DMS79 (cell line): ENCODE measurements at regions not wholly inside any gene's neighbourhood (a gene's known extent, or its start where the extent isn't known, plus 50 kb on each side); places are given as distances from the start of the nearest gene placed in this dataset.

ENCODE experiments used
- DNase-seq: peaks from one replicate; lab custom pipeline; 2025; lab: John Stamatoyannopoulos, UW

DNA sequence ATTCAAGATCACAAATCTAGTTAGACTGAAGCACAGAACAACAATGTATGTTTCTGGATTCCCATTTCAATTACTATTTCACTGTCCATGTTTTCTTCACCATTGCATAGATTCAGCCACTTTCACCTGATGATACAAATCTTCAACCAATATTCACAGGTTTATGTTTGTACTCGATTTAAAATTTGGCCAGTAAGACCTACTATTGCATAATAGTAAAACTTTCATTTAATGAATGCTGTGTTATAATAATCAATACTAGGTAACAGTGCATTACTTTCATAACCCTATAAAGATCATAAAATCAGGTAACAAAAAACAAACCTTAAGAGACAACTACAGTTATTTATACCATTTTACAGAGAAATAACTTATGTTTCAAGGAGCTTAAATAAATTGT is 2209.1 kb downstream of the ARAP2 start:
- DNase-seq: no peak

DNA sequence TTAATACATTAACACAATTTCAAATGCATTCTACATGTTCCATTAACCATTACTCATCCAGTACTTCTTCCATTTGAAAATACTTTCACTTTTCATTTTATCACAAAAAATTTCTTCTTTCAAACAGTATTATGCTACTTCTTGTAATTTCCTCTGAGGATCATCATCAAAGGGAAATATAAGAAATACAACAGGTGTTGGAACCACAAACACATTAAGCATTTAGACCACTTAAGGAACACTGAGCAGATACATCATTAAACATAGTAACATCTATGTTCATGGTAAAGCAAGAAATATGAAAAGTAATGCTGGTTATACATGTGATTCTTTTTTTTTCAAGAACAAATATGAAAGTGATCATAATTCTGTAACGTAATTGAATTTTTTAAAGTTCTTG is 2207.0 kb downstream of the ARAP2 start:
- DNase-seq: no peak

DNA sequence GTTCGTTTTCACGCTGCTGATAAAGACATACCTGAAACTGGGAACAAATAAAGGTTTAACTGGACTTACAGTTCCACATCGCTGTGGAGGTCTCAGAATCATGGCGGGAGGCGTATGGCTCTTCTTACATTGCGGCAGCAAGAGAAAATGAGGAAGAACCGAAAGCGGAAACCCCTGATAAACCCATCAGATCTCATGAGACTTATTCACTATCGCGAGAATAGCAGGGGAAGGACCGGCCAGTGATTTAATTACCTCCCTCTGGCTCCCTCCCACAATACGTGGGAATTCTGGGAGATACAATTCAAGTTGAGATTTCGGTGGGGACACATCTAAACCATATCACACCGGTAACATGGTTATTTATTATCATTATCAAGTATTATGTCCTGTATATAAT is 2204.5 kb downstream of the ARAP2 start:
- DNase-seq: no peak

DNA sequence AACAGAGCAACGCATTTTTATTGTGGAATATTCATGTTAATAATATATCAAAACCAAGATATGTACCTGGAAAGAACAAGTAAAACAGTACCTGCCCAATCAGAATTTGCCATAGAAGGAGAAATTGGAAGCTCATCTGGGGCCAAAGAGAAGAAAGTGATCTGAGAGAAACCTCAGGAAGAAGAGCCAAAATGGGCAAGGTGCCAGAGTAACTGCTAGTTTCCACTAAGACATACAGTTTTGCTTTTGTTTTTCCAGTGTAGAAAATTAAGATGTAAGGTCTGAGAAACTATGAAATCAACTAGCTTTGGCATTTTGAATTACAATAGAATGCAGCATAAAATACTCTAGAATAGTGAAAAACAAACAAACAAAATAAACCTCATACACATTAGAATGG is 2201.2 kb downstream of the ARAP2 start:
- no peak for DNase-seq

GRCh38 chr4:34046580-34046979 is 2197.7 kb downstream of the ARAP2 start:
- no peak for DNase-seq

DNA sequence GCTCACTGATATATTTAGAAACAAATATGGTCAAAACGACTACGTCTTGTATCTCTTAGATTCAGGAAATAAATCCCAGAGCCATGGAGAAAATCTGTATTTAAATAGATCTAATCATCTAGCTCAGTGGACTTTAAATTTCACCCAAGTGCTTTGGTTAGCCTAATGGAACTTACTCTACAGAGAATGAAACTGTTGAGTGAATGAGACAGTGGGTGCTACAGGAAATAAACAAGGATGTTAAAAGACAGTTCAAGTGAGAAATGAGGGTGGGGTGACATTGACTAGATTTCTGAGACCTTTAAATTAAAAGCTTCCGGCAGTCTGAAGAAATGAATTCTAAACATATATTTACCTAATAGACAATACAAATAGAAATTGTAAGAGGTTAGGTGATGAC is 2197.0 kb downstream of the ARAP2 start:
- DNase-seq: no peak

DNA sequence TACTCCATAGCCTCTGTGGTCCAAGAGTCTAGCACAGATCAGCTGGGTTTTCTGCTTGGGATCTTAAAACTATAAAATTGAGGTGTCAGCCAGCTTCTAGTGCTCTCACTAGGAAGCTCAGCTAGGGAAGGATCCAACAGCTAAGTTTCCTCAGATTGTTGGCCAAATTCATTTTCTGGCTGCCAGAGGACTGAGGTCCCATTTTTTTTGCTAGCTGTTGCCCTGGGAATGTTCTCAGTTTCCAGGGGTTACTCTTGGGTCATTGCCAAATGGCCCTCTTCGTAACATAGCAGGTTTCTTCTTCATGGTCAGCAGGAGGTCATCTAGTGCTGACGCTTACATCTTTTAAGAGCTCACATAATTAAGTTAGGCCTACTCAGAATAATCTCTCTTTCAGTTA is 2178.2 kb downstream of the ARAP2 start:
- no peak for DNase-seq

DNA sequence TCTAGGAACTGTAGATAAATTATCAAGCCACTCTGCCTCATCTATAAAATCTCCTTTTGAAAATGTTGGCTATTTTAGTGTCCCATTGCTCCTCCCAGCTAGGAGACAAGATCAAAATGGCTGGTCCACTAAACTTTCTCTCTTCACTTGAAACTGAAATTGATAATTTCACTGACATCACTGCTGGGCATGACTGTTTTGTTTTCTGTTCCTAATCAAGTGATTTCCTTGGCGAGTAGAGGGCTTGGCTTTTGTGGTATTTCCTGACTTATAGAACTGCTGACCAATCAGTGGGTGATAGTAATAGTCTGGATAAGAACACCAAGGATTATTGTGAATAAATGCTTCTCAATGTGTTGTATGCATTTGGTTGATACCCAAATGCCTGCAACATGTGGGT is 2152.9 kb downstream of the ARAP2 start:
- no peak for DNase-seq

DNA sequence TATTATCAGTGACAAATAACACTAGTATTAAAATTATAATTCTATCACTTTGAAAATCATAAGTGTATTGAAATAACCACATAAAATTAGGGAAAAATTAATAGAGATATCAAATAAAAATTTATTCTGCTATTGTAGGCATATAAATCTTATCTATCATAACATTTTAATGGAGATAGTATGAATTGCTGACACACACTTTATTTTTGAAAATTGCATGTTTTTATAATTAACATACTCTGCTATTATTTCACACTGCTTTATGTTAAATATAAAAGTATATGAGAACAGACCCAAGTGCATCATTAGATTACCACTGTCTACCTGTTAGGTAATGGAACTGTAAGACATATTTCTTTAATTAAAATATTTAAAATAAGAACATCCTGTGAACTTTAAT is 2150.2 kb downstream of the ARAP2 start:
- no peak for DNase-seq

GRCh38 chr4:34105311-34105710 is 2139.0 kb downstream of the ARAP2 start:
- DNase-seq: no peak

DNA sequence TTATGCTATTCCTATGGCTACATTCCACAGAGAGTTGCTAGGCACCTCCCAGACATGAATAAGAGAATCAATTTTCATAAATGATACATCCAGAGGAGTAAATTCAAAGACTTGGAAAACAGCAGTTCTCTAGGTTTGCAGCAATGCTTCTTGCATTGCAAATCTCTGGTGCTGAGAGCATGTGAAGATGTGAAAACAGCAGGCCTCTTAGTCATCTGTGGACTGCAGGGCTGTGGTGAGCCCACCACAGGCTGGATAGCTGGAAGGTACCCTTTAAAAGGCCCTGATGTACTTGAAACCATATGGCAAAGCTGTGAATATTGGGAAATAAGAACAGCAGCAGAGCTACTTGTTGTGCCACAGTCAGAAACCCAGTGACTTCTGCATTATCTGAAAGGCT is 2135.9 kb downstream of the ARAP2 start:
- DNase-seq: no peak

- no peak for DNase-seq
Measured at GRCh38 chr4:34112573-34112972, 2131.7 kb downstream of the ARAP2 start.

DNA sequence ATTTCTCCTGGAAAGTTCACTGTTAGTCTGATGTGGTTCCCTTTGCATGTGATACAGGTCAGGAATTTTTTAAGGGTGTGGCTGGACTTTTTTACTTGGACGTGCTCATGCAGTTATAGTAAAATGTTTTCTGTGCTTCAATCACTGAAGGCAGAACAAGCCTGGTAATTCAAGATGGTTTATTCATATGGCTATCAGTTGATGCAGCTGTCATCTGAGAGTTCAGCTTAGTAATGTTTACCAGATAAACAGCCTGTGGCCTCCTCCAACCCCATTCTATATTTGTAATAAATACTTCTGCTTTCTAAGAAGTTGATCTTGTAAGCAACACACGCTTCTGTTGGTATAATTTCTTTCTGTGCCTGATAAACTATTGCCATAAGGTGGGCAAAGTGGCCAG is 2105.9 kb downstream of the ARAP2 start:
- no peak for DNase-seq

- no peak for DNase-seq
Measured at GRCh38 chr4:34139346-34139745, 2105.0 kb downstream of the ARAP2 start.

DNA sequence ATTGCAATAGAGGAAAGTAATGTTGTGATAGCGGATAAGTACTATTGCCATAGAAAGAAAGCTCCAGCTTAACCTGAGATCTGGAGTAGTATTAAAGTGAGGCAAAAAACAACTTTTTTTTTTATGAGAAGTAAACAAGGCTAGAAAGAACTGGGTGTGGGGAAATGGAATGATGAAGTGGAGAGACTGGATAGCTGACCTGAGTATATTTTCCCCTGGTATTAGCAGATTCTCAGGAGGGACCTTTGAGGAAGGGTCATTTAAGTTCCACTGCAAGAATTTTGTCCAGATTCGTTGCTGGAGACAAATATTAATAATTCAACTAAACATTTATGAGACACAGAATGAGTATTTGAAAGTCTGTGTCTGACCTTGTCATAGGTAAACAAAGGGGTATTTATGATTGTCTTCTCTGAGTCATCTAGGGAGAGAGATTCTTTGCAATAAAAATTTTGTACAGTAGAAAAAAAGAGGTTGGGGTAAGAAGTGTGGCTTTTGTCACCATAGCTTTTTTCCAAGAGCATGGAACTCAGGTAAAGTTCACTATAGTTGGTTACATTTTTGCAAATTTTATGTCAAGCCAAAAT is 2095.9 kb downstream of the ARAP2 start:
- DNase-seq: no peak

GRCh38 chr4:34157547-34157946 is 2086.8 kb downstream of the ARAP2 start:
- no peak for DNase-seq

DNA sequence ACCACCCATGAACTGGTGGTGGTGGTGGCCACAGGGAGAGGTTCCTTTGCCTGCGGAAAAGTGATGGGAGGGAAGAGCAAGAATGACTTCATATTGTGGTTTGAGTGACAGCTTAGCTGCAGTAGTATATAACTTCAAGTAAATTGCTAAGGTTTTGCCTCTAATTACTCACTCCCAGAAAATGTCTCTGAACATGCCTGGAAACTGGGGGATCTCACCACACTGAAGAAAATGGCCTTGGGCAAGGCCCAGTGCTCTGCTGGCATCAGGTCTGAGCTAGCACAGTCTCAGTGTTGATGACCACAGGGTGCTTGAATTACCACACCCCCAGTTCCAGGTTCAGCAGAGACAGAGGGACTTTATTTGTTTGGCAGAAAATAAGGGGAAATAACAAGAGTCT is 2085.4 kb downstream of the ARAP2 start:
- no peak for DNase-seq

DNA sequence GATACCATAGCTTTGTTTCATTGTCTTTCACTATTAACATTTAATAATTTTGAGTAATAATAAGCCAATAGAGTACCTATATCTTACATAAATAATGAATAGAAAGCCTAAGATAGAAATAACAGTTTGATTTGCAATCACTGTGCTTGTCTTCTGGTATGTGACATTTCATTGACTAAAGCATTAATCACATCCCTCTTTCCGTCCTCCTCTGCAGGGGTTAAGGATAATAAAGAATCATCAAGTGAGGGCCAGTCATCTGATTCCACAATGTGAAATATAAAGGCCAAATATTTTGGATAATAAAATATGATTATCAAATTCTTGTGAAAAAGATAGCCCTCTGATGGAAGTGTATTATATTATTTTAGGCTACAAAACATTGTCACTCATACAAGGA is 2073.4 kb downstream of the ARAP2 start:
- DNase-seq: no peak

DNA sequence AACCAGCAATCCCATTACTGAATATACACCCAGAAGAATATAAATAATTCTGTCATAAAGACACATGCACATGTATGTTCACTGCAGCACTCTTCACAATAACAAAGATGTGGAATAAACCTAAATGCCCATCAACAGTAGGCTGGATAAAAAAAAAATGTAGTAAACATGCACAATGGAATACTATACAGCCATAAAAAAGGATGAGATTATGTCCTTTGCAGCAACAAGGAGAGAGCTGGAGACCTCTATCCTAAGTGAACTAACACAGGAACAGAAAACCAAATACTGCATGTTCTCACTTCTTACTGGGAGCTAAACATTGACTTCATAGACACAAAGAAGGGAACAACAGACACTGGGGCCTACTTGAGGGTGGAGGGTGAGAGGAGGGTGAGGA is 2067.7 kb downstream of the ARAP2 start:
- DNase-seq: no peak

DNA sequence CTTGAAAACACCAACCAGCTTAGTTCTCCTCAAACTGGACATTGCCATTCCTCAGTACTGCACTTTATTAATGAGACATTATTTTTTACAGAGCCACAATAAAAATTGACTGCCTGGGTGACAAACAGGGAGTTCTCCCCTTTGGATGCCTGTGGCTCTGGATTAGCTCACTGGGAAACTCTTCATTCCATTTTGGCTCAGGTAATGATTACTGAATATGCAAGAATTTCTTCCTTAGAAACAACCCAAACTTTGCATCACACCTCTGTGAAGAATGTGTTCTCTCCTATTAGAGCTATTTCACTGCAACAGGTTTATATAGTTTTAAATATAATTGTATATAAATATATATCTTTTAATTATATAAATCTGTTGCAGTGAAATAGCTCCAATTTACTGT is 2065.8 kb downstream of the ARAP2 start:
- DNase-seq: no peak

DNA sequence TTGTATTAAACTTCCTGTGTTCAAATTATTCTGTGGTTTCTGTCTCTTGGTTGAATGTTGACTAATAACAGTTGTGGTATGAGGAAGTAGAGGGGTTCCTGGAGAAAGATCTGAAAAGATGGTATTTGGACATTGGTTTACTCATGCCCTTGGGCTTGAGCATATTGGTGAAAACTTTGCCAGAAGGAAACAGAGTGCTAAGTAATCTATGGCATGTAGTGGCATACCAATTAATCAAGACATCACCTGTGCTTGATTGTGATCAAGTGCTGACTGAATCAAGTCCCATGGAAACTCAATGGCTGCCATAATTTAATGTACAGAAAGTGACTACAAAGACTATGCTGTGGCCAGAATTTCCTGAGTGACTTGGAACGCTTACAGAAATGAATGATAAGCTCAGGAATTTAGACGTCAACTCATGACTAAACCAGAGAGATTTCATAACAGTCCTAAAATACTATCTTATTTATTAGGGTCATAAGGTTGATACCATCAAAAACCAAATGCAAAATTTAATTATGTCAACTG is 2062.9 kb downstream of the ARAP2 start:
- DNase-seq: no peak

DNA sequence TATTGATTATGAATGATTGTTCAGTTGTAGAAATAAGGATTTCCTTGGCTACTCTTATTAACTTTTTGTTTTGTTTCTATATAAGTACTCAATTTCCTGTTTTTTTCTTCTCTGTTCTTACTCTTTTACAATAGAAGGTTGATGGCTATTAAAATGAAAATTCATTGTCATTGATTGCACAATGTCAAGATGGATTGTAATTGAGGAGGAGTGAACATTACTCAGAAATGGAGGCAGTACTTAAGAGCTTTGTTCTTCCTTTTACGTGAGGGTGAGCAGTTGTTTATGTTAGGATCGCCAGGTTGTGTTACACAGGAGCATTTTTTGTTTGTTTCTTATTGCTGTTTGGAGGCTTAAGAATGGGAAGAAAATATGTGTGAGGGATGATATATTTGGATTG is 2062.4 kb downstream of the ARAP2 start:
- DNase-seq: no peak

DNA sequence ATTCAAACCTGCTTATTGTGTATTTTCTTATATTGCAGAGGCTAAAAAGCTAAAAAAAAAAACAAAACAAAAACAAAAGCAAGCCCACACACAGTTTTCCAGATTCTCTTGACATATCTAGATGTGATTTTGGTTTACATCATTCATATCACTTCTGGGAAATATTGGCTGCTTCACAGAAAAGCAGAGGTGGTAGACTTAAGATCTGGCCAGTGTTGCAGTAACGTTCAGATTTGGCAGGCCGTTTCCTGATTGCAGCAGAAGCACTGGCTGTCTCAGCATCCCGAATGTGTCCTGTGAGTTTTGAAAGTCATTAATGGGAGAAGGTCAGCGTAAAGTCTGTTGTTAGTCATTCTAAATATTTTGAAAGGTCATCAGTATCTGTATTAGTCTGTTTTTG is 2062.0 kb downstream of the ARAP2 start:
- DNase-seq: no peak

- DNase-seq: no peak
Measured at GRCh38 chr4:34183926-34184325, 2060.4 kb downstream of the ARAP2 start.

- DNase-seq: no peak
Measured at GRCh38 chr4:34187056-34187455, 2057.3 kb downstream of the ARAP2 start.
